Suppressor macrophage treated with lipopolysaccharide for 4 hours (primary cell): ENCODE measurements at regions not wholly inside any gene's neighbourhood (a gene's known extent, or its start where the extent isn't known, plus 50 kb on each side); places are given as distances from the start of the nearest gene placed in this dataset.
"Not testable (repeated sequence)": the region's sequence is repeated elsewhere in the genome, so short reads cannot be mapped to it uniquely, and the experiment has no call there.

Experiments
- DNase-seq: peaks from one replicate; pipeline ENCODE4 v3.0.0-alpha.2; 2020

GRCh38 chr5:124538931-124539330, 207.5 kb downstream of the ZNF608 start:
- DNase-seq: no peak

- no peak for DNase-seq
These were observed 208.2 kb downstream of the ZNF608 start for GRCh38 chr5:124538191-124538590.

GRCh38 chr5:124537522-124537921, 208.9 kb downstream of the ZNF608 start:
- DNase-seq: no peak

GRCh38 chr5:124537107-124537506, 209.3 kb downstream of the ZNF608 start:
- no peak for DNase-seq

- no peak for DNase-seq
These were observed 210.1 kb downstream of the ZNF608 start for GRCh38 chr5:124536333-124536732.

GRCh38 chr5:124530916-124531315, 215.5 kb downstream of the ZNF608 start:
- DNase-seq: no peak

GRCh38 chr5:124528838-124529237, 217.6 kb downstream of the ZNF608 start:
- DNase-seq: no peak

GRCh38 chr5:124527220-124527991, 219.0 kb downstream of the ZNF608 start:
- DNase-seq: no peak

GRCh38 chr5:124526079-124526478, 220.4 kb downstream of the ZNF608 start:
- DNase-seq: not testable (repeated sequence)

- no peak for DNase-seq
These were observed 221.7 kb downstream of the ZNF608 start for GRCh38 chr5:124524552-124525232.

GRCh38 chr5:124523897-124524296, 222.5 kb downstream of the ZNF608 start:
- no peak for DNase-seq

GRCh38 chr5:124522992-124523391, 223.4 kb downstream of the ZNF608 start:
- no peak for DNase-seq

GRCh38 chr5:124521461-124522230, 224.8 kb downstream of the ZNF608 start:
- no peak for DNase-seq

- no peak for DNase-seq
These were observed 227.0 kb downstream of the ZNF608 start for GRCh38 chr5:124519396-124519795.

GRCh38 chr5:124516567-124516966, 229.9 kb downstream of the ZNF608 start:
- no peak for DNase-seq

- no peak for DNase-seq
These were observed 230.8 kb downstream of the ZNF608 start for GRCh38 chr5:124515497-124516245.

GRCh38 chr5:124514956-124515355, 231.5 kb downstream of the ZNF608 start:
- DNase-seq: no peak

GRCh38 chr5:124512952-124513632, 233.3 kb downstream of the ZNF608 start:
- DNase-seq: no peak

GRCh38 chr5:124512236-124512635, 234.2 kb downstream of the ZNF608 start:
- no peak for DNase-seq

GRCh38 chr5:124511791-124512190, 234.6 kb downstream of the ZNF608 start:
- no peak for DNase-seq

GRCh38 chr5:124507688-124508087, 238.8 kb downstream of the ZNF608 start:
- DNase-seq: no peak
